H9 (cell line): ENCODE measurements at regions not wholly inside any gene's neighbourhood (a gene's known extent, or its start where the extent isn't known, plus 50 kb on each side); places are given as distances from the start of the nearest gene placed in this dataset.
"Not testable (repeated sequence)": the region's sequence is repeated elsewhere in the genome, so short reads cannot be mapped to it uniquely, and the experiment has no call there.

Experiments
- DNase-seq: peaks from one replicate; pipeline ENCODE4 v3.0.0-alpha.2; 2017
- H2AFZ ChIP-seq: one replicate; pipeline ENCODE4 v1.6.1; 2013; ENCODE audit warnings: mild to moderate bottlenecking, low read length, control low read depth, moderate library complexity
- H2AK5ac ChIP-seq: 2 replicates; pipeline ENCODE4 v1.6.1; 2013; ENCODE audit warnings: low read length, control low read depth, mixed read lengths; ENCODE audit not compliant: insufficient read length
- H2BK120ac ChIP-seq: one replicate; pipeline ENCODE4 v1.6.1; 2013; ENCODE audit warnings: low read depth, mild to moderate bottlenecking, low read length, control low read depth, inconsistent platforms; ENCODE audit not compliant: poor library complexity, severe bottlenecking
- H2BK12ac ChIP-seq: 2 replicates; pipeline ENCODE4 v1.6.1; 2013; ENCODE audit warnings: low read length, control low read depth, mixed read lengths, low read depth; ENCODE audit not compliant: insufficient read length
- H2BK15ac ChIP-seq: 2 replicates; pipeline ENCODE4 v1.6.1; 2013; ENCODE audit warnings: low read depth, low read length, control low read depth
- H2BK20ac ChIP-seq: one replicate; pipeline ENCODE4 v1.6.1; 2013; ENCODE audit warnings: low read depth, mild to moderate bottlenecking, low read length, control low read depth, inconsistent platforms; ENCODE audit not compliant: poor library complexity, severe bottlenecking
- H2BK5ac ChIP-seq: 2 replicates; pipeline ENCODE4 v1.6.1; 2013; ENCODE audit warnings: low read length, control low read depth, mixed read lengths; ENCODE audit not compliant: insufficient read length
- H3K14ac ChIP-seq: 2 replicates; pipeline ENCODE4 v1.6.1; 2013; ENCODE audit warnings: low read length, control low read depth; ENCODE audit not compliant: insufficient read depth
- H3K18ac ChIP-seq: 2 replicates; pipeline ENCODE4 v1.6.1; 2013; ENCODE audit warnings: low read depth, mild to moderate bottlenecking, mixed read lengths, low read length, control low read depth; ENCODE audit not compliant: insufficient read length
- H3K23ac ChIP-seq: 2 replicates; pipeline ENCODE4 v1.6.1; 2013; ENCODE audit warnings: low read length, control low read depth, mixed read lengths, low read depth; ENCODE audit not compliant: insufficient read length
- H3K23me2 ChIP-seq: 2 replicates; pipeline ENCODE4 v1.6.1; 2013; ENCODE audit warnings: low read depth, mild to moderate bottlenecking, mixed read lengths, low read length, control low read depth; ENCODE audit not compliant: insufficient read length, poor library complexity, severe bottlenecking
- H3K27ac ChIP-seq: 2 replicates; pipeline ENCODE4 v1.5.1; 2013; ENCODE audit warnings: low read length, control low read depth, mixed read lengths, low read depth; ENCODE audit not compliant: insufficient read length
- H3K27me3 ChIP-seq: 2 replicates; pipeline ENCODE4 v1.6.1; 2013; ENCODE audit warnings: low read length, control low read depth, inconsistent platforms; ENCODE audit not compliant: insufficient read depth
- H3K4ac ChIP-seq: 2 replicates; pipeline ENCODE4 v1.6.1; 2013; ENCODE audit warnings: low read depth, mild to moderate bottlenecking, control low read depth, inconsistent platforms, low read length, moderate library complexity
- H3K4me1 ChIP-seq: 2 replicates; pipeline ENCODE4 v1.6.1; 2013; ENCODE audit warnings: low read length, control low read depth, inconsistent platforms; ENCODE audit not compliant: insufficient read depth
- H3K4me2 ChIP-seq: 2 replicates; pipeline ENCODE4 v1.6.1; 2013; ENCODE audit warnings: low read length, control low read depth, mixed read lengths; ENCODE audit not compliant: insufficient read length, insufficient read depth
- H3K56ac ChIP-seq: 2 replicates; pipeline ENCODE4 v1.6.1; 2013; ENCODE audit warnings: low read depth, mild to moderate bottlenecking, mixed read lengths, low read length, control low read depth; ENCODE audit not compliant: insufficient read length
- H3K79me1 ChIP-seq: 2 replicates; pipeline ENCODE4 v1.6.1; 2013; ENCODE audit warnings: low read depth, mild to moderate bottlenecking, moderate library complexity, low read length, control low read depth, inconsistent platforms; ENCODE audit not compliant: insufficient read depth, poor library complexity, severe bottlenecking
- H3K79me2 ChIP-seq: 2 replicates; pipeline ENCODE4 v1.6.1; 2013; ENCODE audit warnings: low read length, control low read depth, inconsistent platforms; ENCODE audit not compliant: insufficient read depth
- H3K9ac ChIP-seq: 2 replicates; pipeline ENCODE4 v1.6.1; 2013; ENCODE audit warnings: low read length, control low read depth, mixed read lengths; ENCODE audit not compliant: insufficient read length; ENCODE audit errors: extremely low read depth
- H3K9me3 ChIP-seq: one replicate; pipeline ENCODE4 v1.6.1; 2013; ENCODE audit warnings: low read depth, low read length, inconsistent platforms; ENCODE audit not compliant: control insufficient read depth
- H3T11ph ChIP-seq: one replicate; pipeline ENCODE4 v1.6.1; 2013; ENCODE audit warnings: mild to moderate bottlenecking, low read length, control low read depth, inconsistent platforms
- H4K20me1 ChIP-seq: one replicate; pipeline ENCODE4 v1.6.1; 2013; ENCODE audit not compliant: control insufficient read depth, insufficient read length, insufficient read depth
- H4K5ac ChIP-seq: 2 replicates; pipeline ENCODE4 v1.6.1; 2013; ENCODE audit warnings: low read depth, mild to moderate bottlenecking, mixed read lengths, low read length, control low read depth; ENCODE audit not compliant: insufficient read length
- H4K8ac ChIP-seq: replicated peaks from 2 replicates; pipeline ENCODE4 v1.6.1; 2013; ENCODE audit warnings: low read length, control low read depth, mixed read lengths, low read depth; ENCODE audit not compliant: insufficient read length
- H4K91ac ChIP-seq: 2 replicates; pipeline ENCODE4 v1.6.1; 2013; ENCODE audit warnings: low read depth, mild to moderate bottlenecking, moderate library complexity, mixed read lengths, low read length, control low read depth; ENCODE audit not compliant: insufficient read length
- H3K27ac Mint-ChIP-seq, 3 experiments: 2 replicates in 2 of 3; 3 replicates in 1 of 3; pipeline ENCODE4 v1.8.0; 2020 to 2021; ENCODE audit warnings: mixed read lengths in 3 of 3, mild to moderate bottlenecking in 1 of 3, moderate library complexity in 1 of 3
- H3K27me3 Mint-ChIP-seq: 2 replicates; pipeline ENCODE4 v1.8.0; 2021; ENCODE audit warnings: low read depth, mild to moderate bottlenecking, moderate library complexity, mixed read lengths
- H3K36me3 Mint-ChIP-seq, 3 experiments: 2 replicates in 2 of 3; 3 replicates in 1 of 3; pipeline ENCODE4 v1.8.0; 2020 to 2021; ENCODE audit warnings: low read depth in 3 of 3, mixed read lengths in 3 of 3; ENCODE audit not compliant: insufficient read depth in 1 of 3
- H3K4me1 Mint-ChIP-seq, 2 experiments: 2 replicates each; pipeline ENCODE4 v1.8.0; 2020; ENCODE audit warnings: mixed read lengths in 2 of 2
- H3K4me3 Mint-ChIP-seq, 2 experiments: 2 replicates in 1 of 2; 3 replicates in 1 of 2; pipeline ENCODE4 v1.8.0; 2020 to 2021; ENCODE audit warnings: mild to moderate bottlenecking in 2 of 2, mixed read lengths in 2 of 2, moderate library complexity in 1 of 2
- H3K9me3 Mint-ChIP-seq, 2 experiments: 2 replicates in 1 of 2; 3 replicates in 1 of 2; pipeline ENCODE4 v1.8.0; 2020; ENCODE audit warnings: mild to moderate bottlenecking in 2 of 2, mixed read lengths in 2 of 2, moderate library complexity in 1 of 2
- WGBS: extraction: QIAGEN DNeasy Blood & Tissue Kit; methylation state at CpG from one replicate; pipeline ENCODE4 v1.1.7; 2013; ENCODE audit warnings: missing lambda C conversion rate, low lambda C conversion rate, mixed read lengths; ENCODE audit not compliant: insufficient read length; ENCODE audit errors: extremely low coverage; 5-methylcytosine and 5-hydroxymethylcytosine counted together
- TF ChIP-seq, protein P1 (sequence below): fragments of 200-600 bp; sonication (generic); conservative IDR thresholded peaks from 3 replicates; pipeline ENCODE4 v1.8.0; 2021; ENCODE audit warnings: antibody characterized with exemption, mild to moderate bottlenecking

DNA sequence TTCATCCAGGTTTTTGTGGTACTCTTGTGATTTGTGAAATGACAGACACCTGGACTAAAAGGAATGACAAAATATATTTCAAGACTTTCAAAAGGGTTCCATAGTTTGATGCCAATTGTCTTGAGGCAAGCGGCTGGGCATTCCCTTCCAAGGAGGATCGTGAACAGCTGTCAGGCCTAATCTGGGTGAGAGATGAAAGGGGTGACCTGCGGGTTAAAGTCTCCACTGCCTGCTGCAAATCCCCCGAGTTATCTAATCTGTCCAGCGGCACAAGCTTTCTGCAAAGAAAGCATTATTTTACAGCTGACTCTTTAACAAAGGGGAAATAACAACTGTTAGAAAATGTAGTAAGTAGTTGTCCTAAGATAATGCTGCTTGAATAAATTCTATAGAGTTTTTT lies 128.7 kb upstream of the MB21D2 start:
- no peaks in the 10 kb centered on the region for H3K36me3 Mint-ChIP-seq
- Histone ChIP-seq H3K9ac (no peak overlapping the region), H3K4me2 (no peak overlapping the region)

DNA sequence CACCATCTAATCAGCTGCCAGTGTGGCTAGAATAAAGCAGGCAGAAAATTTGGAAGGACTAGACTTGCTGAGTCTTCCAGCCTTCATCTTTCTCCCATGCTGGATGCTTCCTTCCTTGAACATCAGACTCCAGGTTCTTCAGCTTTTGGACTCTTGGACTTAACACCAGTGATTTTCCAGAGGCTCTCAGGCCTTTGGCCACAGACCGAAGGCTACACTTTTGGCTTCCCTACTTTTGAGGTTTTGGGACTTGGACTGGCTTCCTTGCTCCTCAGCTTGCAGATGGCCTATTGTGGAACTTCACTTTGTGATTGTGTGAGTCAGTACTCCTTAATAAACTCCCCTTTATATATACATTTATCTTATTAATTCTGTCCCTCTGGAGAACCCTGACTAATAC lies 129.8 kb upstream of the MB21D2 start:
- H2AFZ ChIP-seq, H3K4me1 Mint-ChIP-seq, H3K27me3 ChIP-seq, H4K8ac ChIP-seq, H4K5ac ChIP-seq, H3K4me2 ChIP-seq, H3K18ac ChIP-seq, H2BK120ac ChIP-seq, H3K4ac ChIP-seq, H3K23me2 ChIP-seq, H2BK20ac ChIP-seq, H3K79me1 ChIP-seq, H3K4me3 Mint-ChIP-seq, H3K4me1 ChIP-seq, H3K27ac Mint-ChIP-seq, H3K27me3 Mint-ChIP-seq, H3K9me3 ChIP-seq, H3K27ac ChIP-seq, H3K36me3 Mint-ChIP-seq, H3K14ac ChIP-seq, H2BK15ac ChIP-seq, H3K9ac ChIP-seq, H4K20me1 ChIP-seq, H3K56ac ChIP-seq, H2AK5ac ChIP-seq, H4K91ac ChIP-seq, H2BK5ac ChIP-seq, H3K23ac ChIP-seq, H3T11ph ChIP-seq, H3K9me3 Mint-ChIP-seq, H2BK12ac ChIP-seq, H3K79me2 ChIP-seq, DNase-seq: not testable (repeated sequence)
- no CpG with 5 or more reads among the region's 1 CpG for WGBS

More for the DNA sequence above, 128.7 kb upstream of the MB21D2 start:
- H3K56ac ChIP-seq: no peak overlapping the region
- H3K23me2 ChIP-seq: no peaks in the 10 kb centered on the region
- H4K5ac ChIP-seq: no peak overlapping the region
- Mint-ChIP-seq H3K4me1 (peaks cover 2 to 3% of the 10 kb centered on the region in 2 experiments), H3K4me3 (no peak overlapping the region), H3K27ac (no peak overlapping the region), H3K9me3 (no peaks in the 10 kb centered on the region), H3K27me3 (no peaks in the 10 kb centered on the region)
- H4K20me1 ChIP-seq: no peaks in the 10 kb centered on the region
- no peak overlapping the region for H2BK12ac ChIP-seq
- no peak overlapping the region for H4K91ac ChIP-seq
- H3K23ac ChIP-seq: no peak overlapping the region
- H2BK5ac ChIP-seq: no peak overlapping the region
- DNase-seq: no peak
- no peak overlapping the region for H3K4ac ChIP-seq
- no peak overlapping the region for H3K18ac ChIP-seq
- no peak overlapping the region for H3T11ph ChIP-seq
- no peaks in the 10 kb centered on the region for H3K4me1 ChIP-seq
- H4K8ac ChIP-seq: no peak overlapping the region
- H2BK120ac ChIP-seq: no peak overlapping the region
- no peaks in the 10 kb centered on the region for H3K27me3 ChIP-seq
- no peak overlapping the region for H3K27ac ChIP-seq
- H3K79me2 ChIP-seq: no peaks in the 10 kb centered on the region
- no peak overlapping the region for H2AFZ ChIP-seq
- no peak overlapping the region for H3K14ac ChIP-seq
- no peaks in the 10 kb centered on the region for H3K9me3 ChIP-seq
- H3K79me1 ChIP-seq: no peaks in the 10 kb centered on the region
- H2BK15ac ChIP-seq: no peak overlapping the region
- TF ChIP-seq, protein P1, sequence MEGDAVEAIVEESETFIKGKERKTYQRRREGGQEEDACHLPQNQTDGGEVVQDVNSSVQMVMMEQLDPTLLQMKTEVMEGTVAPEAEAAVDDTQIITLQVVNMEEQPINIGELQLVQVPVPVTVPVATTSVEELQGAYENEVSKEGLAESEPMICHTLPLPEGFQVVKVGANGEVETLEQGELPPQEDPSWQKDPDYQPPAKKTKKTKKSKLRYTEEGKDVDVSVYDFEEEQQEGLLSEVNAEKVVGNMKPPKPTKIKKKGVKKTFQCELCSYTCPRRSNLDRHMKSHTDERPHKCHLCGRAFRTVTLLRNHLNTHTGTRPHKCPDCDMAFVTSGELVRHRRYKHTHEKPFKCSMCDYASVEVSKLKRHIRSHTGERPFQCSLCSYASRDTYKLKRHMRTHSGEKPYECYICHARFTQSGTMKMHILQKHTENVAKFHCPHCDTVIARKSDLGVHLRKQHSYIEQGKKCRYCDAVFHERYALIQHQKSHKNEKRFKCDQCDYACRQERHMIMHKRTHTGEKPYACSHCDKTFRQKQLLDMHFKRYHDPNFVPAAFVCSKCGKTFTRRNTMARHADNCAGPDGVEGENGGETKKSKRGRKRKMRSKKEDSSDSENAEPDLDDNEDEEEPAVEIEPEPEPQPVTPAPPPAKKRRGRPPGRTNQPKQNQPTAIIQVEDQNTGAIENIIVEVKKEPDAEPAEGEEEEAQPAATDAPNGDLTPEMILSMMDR: no peak
- no peak overlapping the region for H2BK20ac ChIP-seq
- WGBS: no CpG with 5 or more reads among the region's 5 CpGs
- no peak overlapping the region for H2AK5ac ChIP-seq
